ENCODE measurements at regions not wholly inside any gene's neighbourhood (a gene's known extent, or its start where the extent isn't known, plus 50 kb on each side); places are given as distances from the start of the nearest gene placed in this dataset.

DNA sequence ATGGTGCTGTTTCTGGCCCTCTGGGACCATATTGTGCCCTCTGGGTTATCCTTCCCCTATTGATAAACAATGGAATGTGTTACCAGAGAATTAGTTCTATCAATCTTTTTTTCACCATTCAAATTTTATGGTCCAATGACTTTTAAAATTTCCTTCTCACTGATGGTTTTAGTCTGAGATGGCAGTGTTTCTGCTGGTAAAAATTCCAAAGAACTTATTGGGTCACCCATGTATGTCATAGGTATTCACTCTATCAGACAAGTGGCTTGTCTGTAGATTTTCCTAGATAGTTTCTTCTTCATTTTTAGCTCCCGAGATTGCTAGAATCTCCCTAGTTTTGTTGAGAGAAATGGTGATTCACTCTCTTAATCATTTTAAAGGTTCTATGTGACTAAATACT lies 357.2 kb upstream of the RGS17 start:
- TF ChIP-seq EZH2 (IDR thresholded peaks at IDR 0.05) (no peak), POLR2AphosphoS5 (IDR thresholded peaks at IDR 0.05; ENCODE audit: borderline replicate concordance, low read depth, low read length) (no peak)

Measured in SK-N-MC (cell line).